Neutrophil (primary cell): ENCODE measurements at regions not wholly inside any gene's neighbourhood (a gene's known extent, or its start where the extent isn't known, plus 50 kb on each side); places are given as distances from the start of the nearest gene placed in this dataset.

ENCODE experiments used
- H3K27ac ChIP-seq: fragments of 200-600 bp; sonication (generic); 2 replicates; pipeline ENCODE4 v1.5.1; 2016; ENCODE audit warnings: mild to moderate bottlenecking, moderate library complexity
- H3K27me3 ChIP-seq: fragments of 200-600 bp; sonication (generic); 2 replicates; pipeline ENCODE4 v1.6.0; 2016; ENCODE audit warnings: mild to moderate bottlenecking
- H3K36me3 ChIP-seq: fragments of 200-600 bp; sonication (generic); 2 replicates; pipeline ENCODE4 v1.5.1; 2017
- H3K4me1 ChIP-seq, 2 experiments: fragments of 200-600 bp in 1 of 2; sonication (generic) in 1 of 2; 1 replicate in 1 of 2; 2 replicates in 1 of 2; pipeline versions ENCODE4 v1.5.1 to v1.6.1; 2013 to 2016; ENCODE audit warnings: low read depth in 1 of 2, low read length in 1 of 2, mild to moderate bottlenecking in 1 of 2, moderate library complexity in 1 of 2; ENCODE audit not compliant: control insufficient read depth in 1 of 2, insufficient read depth in 1 of 2
- H3K4me3 ChIP-seq, 2 experiments: fragments of 200-600 bp in 1 of 2; sonication (generic) in 1 of 2; 1 replicate in 1 of 2; 2 replicates in 1 of 2; pipeline ENCODE4 v1.5.1; 2013 to 2016; ENCODE audit warnings: low read depth in 1 of 2, low read length in 1 of 2, mild to moderate bottlenecking in 1 of 2, moderate library complexity in 1 of 2
- H3K9me3 ChIP-seq: fragments of 200-600 bp; sonication (generic); 2 replicates; pipeline ENCODE4 v1.5.1; 2016
- CTCF ChIP-seq: fragments of 200-600 bp; sonication (generic); IDR thresholded peaks from 2 replicates; pipeline ENCODE4 v1.5.1; 2016; ENCODE audit warnings: antibody characterized with exemption

GRCh38 chrX:39829965-39830364, 267.8 kb downstream of the BCOR start:
- no peaks in the 10 kb centered on the region for H3K27me3 ChIP-seq
- H3K4me1 ChIP-seq, result no peaks in the 10 kb centered on the region
- H3K9me3 ChIP-seq, result no peaks in the 10 kb centered on the region
- H3K27ac ChIP-seq, result no peak overlapping the region
- H3K4me3 ChIP-seq, result no peak overlapping the region
- no peaks in the 10 kb centered on the region for H3K36me3 ChIP-seq
- TF ChIP-seq CTCF, result no peak

DNA sequence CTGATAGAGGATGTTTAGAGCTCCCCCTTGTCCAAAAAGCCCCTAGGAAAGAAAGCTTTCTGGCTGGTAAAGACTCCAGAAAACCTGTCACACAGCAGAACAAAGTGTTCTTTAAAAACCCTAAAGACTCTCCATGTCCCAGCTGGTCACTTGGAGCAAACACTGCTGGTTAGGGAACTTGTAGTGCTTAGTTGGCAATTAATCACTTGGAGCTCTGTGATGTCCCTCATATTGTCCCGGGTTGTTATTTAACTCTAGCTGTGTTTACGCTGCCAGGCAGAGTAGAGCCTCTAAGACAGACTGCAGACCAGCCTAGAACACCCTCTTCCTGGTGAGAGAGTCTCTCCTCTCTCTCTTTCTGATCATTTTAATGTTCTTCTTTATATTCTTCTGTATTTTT, 267.3 kb downstream of the BCOR start:
- Histone ChIP-seq H3K9me3 (no peaks in the 10 kb centered on the region), H3K27ac (no peak overlapping the region), H3K4me3 (no peak overlapping the region), H3K36me3 (no peaks in the 10 kb centered on the region), H3K4me1 (no peaks in the 10 kb centered on the region), H3K27me3 (no peaks in the 10 kb centered on the region)
- no peak for TF ChIP-seq CTCF

DNA sequence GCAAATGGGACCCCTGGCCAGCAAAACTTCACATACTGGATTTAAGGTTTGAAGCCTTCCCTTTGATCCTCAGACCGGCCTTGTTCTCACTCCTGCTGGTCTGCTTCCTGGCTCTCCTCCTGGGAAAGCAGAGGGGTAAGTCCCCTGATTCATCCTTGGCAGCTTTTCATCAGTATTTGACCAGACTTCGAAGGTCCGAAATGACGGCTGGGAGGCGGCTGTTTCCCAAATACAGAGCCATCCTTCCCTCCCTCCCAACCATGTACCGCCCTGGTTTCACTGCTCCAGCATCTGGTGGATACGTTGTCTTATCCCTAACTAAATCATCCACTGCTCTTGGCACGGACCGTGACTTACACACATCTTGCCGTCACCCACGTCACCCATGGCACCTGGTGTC, 265.5 kb downstream of the BCOR start:
- no peak for TF ChIP-seq CTCF
- H3K27me3 ChIP-seq, result no peaks in the 10 kb centered on the region
- no peaks in the 10 kb centered on the region for H3K9me3 ChIP-seq
- no peaks in the 10 kb centered on the region for H3K36me3 ChIP-seq
- H3K4me1 ChIP-seq, result no peaks in the 10 kb centered on the region
- H3K27ac ChIP-seq, result no peak overlapping the region
- no peak overlapping the region for H3K4me3 ChIP-seq

DNA sequence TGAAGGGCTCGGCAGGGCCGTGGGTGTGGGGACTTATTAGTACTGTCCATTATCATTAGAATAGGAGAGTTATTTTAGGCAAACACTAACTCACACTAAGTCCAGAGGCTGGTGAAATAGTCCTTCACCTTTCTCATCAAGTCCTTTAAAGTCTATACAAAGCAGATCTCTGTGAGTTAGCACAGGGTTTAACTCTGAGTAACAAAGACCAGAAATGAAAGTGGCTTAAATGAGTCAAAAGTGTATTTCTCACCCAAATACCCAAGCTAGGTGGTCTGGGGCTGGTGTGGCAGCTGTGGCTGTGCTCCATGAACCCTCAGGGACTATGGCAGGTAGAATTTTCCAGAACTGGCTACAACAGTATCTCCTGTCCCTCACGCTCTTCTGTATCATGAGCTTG, 263.2 kb downstream of the BCOR start:
- Histone ChIP-seq H3K9me3 (no peaks in the 10 kb centered on the region), H3K27ac (no peak overlapping the region), H3K27me3 (no peaks in the 10 kb centered on the region), H3K4me3 (no peak overlapping the region), H3K36me3 (no peaks in the 10 kb centered on the region), H3K4me1 (peaks cover 5 to 10% of the 10 kb centered on the region in 2 experiments)
- no peak for TF ChIP-seq CTCF

- H3K27me3 ChIP-seq, result no peaks in the 10 kb centered on the region
- no peak overlapping the region for H3K4me3 ChIP-seq
- no peaks in the 10 kb centered on the region for H3K9me3 ChIP-seq
- H3K4me1 ChIP-seq, result peaks cover 5 to 10% of the 10 kb centered on the region in 2 experiments
- H3K36me3 ChIP-seq, result no peaks in the 10 kb centered on the region
- no peak for TF ChIP-seq CTCF
- H3K27ac ChIP-seq, result no peak overlapping the region
These were observed 262.5 kb downstream of the BCOR start for GRCh38 chrX:39835241-39835640.

DNA sequence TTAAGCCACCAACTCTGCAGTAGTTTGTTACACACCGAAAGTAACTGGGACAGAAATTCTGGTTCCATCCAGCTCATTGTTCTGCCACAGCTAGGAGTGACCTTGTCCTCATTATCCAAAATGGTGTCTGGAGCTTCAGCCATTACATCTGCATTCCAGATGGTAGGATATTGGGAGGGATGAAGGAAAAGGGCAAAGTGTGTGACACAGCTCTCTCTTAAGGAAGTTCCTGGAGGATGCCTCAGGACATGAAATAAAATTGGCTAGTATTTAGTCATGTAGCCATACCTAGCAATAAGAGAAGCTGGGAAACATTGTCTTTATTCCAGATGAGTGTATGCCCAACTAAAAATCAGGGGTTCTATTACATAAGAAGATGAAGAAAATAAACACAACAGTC, 262.0 kb downstream of the BCOR start:
- Histone ChIP-seq H3K4me3 (no peak overlapping the region), H3K4me1 (peaks cover 5 to 10% of the 10 kb centered on the region in 2 experiments), H3K36me3 (no peaks in the 10 kb centered on the region), H3K9me3 (no peaks in the 10 kb centered on the region), H3K27me3 (no peaks in the 10 kb centered on the region), H3K27ac (no peak overlapping the region)
- TF ChIP-seq CTCF, result no peak
